Fibroblast of peridontal ligament (primary cell): ENCODE measurements at regions not wholly inside any gene's neighbourhood (a gene's known extent, or its start where the extent isn't known, plus 50 kb on each side); places are given as distances from the start of the nearest gene placed in this dataset.

Experiments used
- DNase-seq: peaks from one replicate; pipeline ENCODE4 v3.0.0-alpha.2; 2010; ENCODE audit errors: extremely low read depth

DNA sequence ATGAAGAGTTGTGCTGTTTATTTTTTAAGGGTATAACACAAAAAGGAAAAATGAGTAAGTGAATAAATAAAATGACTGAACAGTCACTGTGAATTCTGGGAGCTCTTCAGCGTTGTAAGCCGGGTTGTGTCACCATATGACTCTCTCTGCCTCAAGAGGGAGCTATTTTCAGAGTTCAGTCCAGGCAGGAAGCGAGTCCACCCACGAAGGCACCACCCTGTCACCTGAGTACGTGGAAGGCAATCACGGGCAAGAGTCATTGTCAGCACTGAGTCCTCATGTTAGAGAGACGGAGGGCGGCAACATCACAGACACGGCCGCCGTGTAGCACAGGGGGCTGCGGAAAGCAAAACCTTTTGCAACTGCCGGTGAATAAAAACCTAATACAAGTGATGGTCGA lies 227.6 kb downstream of the UTP18 start:
- DNase-seq = no peak

GRCh38 chr17:51491416-51491815 lies 231.1 kb downstream of the UTP18 start:
- no peak for DNase-seq

DNA sequence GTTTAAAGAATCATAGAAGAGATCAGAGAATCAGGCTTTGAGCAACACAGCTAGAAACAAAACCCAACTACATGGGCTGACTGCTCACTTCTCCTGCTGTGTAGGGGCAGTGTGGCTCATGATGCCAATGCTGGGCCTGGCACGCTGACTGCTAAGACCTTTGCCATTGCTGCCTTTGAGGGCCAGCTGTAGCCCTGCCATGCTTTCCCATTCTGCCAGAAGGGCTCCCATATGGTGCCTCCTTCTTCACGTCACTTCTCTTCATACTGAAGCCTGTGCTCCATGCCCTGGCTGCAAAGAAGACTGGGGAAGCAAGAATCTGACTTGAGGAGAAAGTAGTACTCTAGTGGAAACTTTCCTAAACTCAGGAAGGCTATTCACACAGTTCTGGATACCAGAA lies 232.9 kb downstream of the UTP18 start:
- DNase-seq = no peak

DNA sequence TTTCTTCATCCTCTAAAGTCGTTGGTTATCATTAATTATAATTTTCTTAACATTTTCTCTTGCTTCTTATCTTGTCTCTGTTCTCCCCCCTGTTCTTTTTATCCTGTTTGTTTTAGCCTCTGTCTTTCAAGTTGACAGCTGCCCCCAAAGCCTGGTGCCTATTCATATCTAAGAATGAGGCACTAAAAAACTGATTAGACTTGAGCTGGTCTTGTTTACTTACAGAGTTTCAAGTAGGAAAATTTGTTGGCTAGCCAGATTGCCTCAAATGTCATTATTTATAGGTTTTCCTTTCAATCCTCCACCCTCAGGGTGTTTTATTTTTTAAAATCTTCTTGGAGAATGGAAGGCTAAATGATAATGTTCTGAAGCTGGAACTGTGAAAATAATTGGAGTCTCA lies 236.0 kb downstream of the UTP18 start:
- no peak for DNase-seq

- DNase-seq = no peak
Observed at GRCh38 chr17:51499897-51500296, 239.6 kb downstream of the UTP18 start.

DNA sequence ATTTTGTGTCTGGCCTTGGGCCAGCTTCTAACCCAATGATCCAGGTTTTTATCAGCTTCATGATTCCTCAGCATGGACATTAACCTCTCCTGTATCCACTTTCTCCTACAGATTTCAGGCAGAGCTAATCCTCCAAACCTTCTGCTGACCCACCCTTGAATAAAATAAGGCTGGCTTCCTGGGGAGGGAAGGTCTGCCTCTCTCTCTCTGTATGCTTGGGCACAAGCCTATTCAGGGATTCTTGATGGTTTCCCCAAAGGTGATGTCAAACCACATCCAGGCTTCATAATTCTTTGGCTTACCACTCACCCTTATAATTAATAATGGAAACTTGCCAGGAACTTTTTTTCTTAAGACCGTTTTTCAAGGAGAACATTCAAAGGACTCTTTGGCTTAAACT lies 240.1 kb downstream of the UTP18 start:
- no peak for DNase-seq

GRCh38 chr17:51505450-51505849 lies 245.1 kb downstream of the UTP18 start:
- no peak for DNase-seq

DNA sequence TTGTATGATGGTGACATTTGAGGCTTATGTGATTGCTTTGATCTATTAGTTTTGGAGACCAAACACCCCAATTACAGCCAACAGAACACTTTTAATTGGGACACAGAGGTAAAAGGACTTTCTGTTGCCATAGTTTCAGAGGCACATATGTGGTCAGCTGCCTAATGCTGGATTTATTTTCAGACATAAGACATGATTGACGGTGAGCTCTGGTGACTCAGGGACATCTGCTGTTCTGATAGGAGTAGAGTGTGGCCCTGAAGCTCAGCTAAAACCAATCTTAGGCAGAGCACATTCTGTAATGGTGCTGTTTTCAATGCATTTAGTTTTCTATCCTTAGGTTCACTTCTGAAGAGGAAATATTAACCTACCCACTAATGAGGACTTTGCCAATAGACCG lies 247.1 kb downstream of the UTP18 start:
- DNase-seq = no peak

DNA sequence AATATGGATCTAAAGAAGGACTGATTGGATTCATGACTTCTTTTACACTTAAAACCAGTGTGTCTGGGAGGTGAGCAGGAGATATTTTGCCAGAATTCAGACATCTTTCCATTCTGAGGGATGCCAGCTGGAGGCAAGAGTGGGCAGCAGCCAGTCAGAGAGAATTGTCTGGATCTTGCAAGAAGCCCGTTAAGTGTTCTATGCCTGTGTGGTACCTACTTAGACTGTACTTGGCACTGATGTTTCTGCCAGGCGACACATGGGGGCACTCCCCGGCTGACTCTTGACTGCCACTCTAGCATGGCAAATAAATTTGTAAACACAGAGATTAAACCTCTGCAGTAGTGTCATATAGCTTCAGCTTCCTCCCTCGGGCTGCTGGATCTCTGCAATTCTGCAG lies 247.7 kb downstream of the UTP18 start:
- no peak for DNase-seq

- DNase-seq = no peak
Observed at GRCh38 chr17:51510940-51511339, 250.6 kb downstream of the UTP18 start.

- DNase-seq = no peak
Observed at GRCh38 chr17:51512220-51512907, 252.0 kb downstream of the UTP18 start.

DNA sequence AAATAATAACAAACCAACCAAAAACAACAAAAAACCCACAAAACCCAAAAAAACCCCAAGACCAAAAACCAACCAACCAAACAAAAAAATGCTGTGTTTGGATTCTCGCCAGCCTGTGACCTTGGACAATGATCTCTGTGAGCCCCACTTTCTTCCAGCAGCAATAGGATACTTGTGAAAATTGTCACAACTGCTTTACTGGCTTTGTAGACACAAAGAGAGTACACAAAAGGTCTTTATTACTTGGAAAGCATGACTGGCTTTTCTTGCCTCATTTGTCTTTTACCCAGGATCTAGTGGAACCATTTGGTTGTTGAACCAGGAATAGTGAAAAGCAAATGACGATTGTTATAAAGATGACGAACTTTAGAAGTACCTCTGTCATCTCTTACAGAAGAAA lies 256.6 kb downstream of the UTP18 start:
- no peak for DNase-seq

- DNase-seq = no peak
Observed at GRCh38 chr17:51524524-51524923, 264.2 kb downstream of the UTP18 start.

DNA sequence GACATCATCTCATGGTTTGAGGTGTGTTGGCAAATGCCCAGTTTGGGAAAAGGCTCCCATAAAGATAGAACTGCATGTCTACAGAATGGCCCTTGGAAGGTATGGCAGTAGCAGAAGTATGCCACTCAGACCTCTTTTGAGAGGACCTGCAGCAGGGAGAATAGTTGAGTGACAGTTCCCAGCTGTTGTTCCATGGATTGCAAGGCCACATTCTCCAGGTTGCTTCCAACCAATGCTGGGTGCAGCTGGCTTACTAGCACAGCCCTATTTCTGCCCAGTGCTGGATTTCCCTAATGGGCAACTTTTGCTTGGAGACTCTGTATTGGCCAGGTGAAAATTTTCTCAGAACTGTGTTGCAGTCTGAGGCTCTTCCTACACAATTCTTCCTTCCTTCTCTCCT lies 266.2 kb downstream of the UTP18 start:
- no peak for DNase-seq

DNA sequence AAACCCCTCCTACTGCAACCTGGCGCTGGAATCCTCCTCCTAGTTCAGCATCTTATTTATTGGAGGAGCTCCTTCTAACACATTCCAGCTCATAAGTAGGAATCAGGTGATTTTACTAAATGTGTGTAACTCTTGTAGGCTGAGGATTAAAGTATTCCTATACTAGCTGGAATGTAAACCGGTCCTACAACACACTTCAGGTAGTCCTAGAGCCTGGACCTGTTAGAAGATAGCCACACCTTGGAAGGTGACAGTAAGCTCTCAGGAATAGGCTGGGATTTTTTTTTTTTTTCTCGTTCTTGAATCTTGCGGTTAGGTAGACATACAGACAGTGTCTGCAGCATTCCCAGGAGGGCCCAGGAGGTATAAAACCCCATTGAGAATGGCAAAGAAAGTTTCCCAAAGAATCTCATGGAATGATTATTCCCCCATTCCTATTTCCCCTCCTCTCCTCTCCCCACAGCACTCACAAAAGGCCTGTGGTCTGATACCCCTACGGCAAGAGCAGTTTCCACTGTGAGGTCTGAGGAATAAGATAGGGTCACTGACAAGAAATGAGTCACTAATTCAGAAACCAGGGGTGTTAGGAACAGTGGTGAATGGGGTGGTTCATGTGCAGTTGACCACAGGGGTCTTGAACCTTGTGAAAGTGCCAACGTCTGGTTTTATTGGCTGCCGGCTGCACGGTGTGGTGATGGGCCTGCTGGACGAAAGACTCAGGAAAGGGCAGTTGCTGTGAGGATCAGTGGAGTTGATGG lies 267.1 kb downstream of the UTP18 start:
- no peak for DNase-seq

- DNase-seq = no peak
Observed at GRCh38 chr17:51528111-51528510, 267.8 kb downstream of the UTP18 start.

- no peak for DNase-seq
Observed at GRCh38 chr17:51533219-51533618, 272.9 kb downstream of the UTP18 start.

DNA sequence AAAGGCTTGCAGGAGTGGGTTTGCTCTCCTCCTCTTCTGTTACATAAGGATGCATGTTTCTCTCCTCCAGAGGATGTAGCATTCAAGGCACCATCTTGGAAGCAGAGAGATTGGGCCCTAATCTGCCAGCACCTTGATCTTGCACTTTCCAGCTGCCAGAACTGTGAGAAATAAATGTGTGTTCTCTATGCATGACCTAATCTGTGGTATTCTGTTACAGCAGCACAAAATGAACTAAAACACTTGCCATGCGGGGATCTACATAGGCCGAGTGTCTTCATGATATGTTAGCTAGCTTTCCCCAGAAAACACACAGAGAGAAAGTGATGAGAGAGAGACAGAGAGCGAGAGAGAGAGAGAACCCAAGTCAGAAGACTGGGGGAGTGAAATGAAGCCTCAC lies 273.5 kb downstream of the UTP18 start:
- DNase-seq = no peak

DNA sequence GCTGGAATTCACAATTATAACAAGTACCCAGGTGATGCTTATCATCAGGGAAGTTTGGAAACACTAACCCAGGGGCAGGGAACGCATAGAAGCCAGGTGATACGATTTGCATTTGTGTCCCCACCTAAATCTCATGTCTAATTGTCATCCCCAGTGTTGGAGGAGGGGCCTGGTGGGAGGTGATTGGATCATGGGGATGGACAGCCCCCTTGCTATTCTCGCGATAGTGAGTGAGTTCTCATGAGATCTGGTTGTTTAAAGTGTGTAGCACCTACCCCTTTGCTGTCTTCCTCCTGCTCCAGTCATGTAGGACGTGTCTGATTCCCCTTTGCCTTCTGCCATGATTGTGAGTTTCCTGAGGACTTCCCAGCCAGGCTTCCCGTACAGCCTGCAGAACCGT lies 276.3 kb downstream of the UTP18 start:
- DNase-seq = no peak

GRCh38 chr17:51537996-51538550 lies 277.7 kb downstream of the UTP18 start:
- DNase-seq = no peak

- DNase-seq = no peak
Observed at GRCh38 chr17:51540151-51540550, 279.8 kb downstream of the UTP18 start.

- no peak for DNase-seq
Observed at GRCh38 chr17:51541215-51541614, 280.9 kb downstream of the UTP18 start.

DNA sequence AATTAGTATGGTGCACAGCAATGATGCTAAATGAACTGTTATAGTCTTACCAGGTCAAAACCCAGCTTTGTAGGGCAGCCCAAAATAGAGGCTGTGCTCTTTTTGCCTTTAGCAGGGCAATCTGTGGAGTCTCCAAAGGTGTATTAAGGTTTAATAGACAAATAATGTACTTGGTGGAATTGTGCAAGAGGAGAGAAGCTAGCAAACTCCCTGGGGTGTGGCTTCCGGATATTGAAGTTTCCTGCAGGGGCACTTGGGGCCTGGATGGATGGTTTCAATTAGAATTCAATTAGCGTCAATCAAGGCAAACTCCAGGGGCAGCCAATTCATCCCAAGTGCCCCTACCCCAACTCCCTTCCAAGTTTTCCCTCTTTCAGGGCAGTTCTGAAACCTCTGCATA lies 285.8 kb downstream of the UTP18 start:
- no peak for DNase-seq
